C4-2B (cell line): ENCODE measurements at regions not wholly inside any gene's neighbourhood (a gene's known extent, or its start where the extent isn't known, plus 50 kb on each side); places are given as distances from the start of the nearest gene placed in this dataset.

Source experiments
- H3K27ac ChIP-seq: fragments of 450-650 bp; 2 replicates; pipeline ENCODE4 v1.5.1; 2017
- ZFX ChIP-seq: fragments of 450-650 bp; IDR thresholded peaks from 2 replicates; pipeline ENCODE4 v1.6.1; 2017
- TF ChIP-seq, protein P1 (sequence below): fragments of 450-650 bp; conservative IDR thresholded peaks from 2 replicates; pipeline ENCODE4 v1.5.1; 2017; ENCODE audit warnings: mild to moderate bottlenecking

DNA sequence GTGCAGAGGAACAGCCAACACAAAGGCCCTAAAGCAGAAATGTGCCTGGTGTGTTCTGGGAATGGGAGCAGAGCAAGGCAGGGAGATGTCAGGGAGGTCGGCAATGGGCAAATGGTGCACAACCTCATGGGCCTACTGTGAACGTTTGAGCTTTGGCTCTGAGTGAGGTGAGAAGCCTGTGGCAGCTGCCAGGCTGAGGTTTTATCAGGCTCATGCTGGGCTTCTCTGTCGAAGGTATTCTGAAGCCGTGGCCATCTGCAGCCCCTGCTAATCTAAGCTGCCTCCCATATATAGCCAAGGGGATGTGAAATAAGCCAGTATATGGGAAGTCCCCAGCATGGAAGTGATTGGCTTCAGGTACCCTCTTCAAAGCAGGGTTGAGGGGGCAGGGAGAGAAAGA is 193.3 kb downstream of the SLC4A3 start:
- H3K27ac ChIP-seq = no peak overlapping the region
- TF ChIP-seq, protein P1, sequence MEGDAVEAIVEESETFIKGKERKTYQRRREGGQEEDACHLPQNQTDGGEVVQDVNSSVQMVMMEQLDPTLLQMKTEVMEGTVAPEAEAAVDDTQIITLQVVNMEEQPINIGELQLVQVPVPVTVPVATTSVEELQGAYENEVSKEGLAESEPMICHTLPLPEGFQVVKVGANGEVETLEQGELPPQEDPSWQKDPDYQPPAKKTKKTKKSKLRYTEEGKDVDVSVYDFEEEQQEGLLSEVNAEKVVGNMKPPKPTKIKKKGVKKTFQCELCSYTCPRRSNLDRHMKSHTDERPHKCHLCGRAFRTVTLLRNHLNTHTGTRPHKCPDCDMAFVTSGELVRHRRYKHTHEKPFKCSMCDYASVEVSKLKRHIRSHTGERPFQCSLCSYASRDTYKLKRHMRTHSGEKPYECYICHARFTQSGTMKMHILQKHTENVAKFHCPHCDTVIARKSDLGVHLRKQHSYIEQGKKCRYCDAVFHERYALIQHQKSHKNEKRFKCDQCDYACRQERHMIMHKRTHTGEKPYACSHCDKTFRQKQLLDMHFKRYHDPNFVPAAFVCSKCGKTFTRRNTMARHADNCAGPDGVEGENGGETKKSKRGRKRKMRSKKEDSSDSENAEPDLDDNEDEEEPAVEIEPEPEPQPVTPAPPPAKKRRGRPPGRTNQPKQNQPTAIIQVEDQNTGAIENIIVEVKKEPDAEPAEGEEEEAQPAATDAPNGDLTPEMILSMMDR = no peak
- TF ChIP-seq ZFX = no peak

DNA sequence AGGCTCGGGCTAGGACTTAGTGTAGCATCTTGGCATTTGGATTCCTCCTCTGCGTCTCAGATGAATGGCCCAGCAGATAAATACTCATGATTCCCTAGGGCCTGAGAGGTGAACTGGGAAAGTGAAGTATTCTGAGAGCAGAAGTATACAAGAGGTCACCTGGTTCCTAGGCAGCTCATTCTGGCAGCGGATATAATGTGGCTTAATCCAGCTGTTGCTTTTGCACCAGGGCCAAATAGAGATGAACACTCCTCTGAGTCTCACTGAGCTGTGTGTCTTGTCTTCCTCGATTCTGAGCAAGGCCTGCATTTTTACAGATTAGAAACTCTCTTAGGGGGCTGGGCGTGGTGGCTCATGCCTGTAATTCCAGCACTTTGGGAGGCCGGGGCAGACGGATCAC is 196.1 kb downstream of the SLC4A3 start:
- no peak overlapping the region for H3K27ac ChIP-seq
- TF ChIP-seq, protein P1 = no peak

DNA sequence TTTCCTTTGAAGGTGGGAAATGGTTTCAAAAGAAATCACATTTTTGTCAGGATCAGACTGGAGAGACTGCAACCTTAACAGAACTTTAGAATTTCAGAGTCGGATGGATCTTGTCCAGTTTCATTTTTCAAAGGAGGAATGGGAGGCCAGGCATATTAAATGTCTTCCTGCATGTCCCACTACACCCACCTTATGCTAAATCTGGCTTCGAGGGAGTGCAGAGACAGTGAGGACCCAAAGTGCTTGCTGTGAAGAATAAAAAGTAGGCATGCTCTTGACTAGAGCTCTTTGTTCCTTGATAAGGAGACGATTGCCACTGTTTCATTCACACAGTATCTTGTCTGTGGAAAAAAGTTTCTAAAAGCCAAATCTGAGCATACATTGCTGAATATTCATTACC is 197.6 kb downstream of the SLC4A3 start:
- TF ChIP-seq, protein P1 = no peak
- no peak for TF ChIP-seq ZFX
- H3K27ac ChIP-seq = no peak overlapping the region

DNA sequence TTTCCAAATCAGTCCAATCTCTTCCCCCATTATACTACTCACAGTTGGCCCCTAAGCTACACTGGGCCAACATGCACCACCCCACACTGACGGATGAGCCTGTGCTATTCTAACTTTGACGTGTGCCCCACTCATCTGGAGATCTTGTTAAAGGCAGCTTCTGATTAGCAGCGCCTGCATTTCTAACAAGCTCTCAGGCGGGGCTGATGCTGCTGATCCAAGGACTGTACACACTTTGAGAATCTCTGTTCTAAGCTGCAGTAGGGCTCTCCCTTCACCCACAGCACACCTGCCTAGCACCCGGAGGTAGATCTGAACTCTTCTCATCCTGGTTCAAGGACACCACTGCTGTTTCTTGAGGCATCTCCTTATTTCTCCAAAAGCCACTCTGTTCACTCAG is 200.7 kb downstream of the SLC4A3 start:
- no peak overlapping the region for H3K27ac ChIP-seq
- no peak for TF ChIP-seq ZFX
- TF ChIP-seq, protein P1 = no peak

DNA sequence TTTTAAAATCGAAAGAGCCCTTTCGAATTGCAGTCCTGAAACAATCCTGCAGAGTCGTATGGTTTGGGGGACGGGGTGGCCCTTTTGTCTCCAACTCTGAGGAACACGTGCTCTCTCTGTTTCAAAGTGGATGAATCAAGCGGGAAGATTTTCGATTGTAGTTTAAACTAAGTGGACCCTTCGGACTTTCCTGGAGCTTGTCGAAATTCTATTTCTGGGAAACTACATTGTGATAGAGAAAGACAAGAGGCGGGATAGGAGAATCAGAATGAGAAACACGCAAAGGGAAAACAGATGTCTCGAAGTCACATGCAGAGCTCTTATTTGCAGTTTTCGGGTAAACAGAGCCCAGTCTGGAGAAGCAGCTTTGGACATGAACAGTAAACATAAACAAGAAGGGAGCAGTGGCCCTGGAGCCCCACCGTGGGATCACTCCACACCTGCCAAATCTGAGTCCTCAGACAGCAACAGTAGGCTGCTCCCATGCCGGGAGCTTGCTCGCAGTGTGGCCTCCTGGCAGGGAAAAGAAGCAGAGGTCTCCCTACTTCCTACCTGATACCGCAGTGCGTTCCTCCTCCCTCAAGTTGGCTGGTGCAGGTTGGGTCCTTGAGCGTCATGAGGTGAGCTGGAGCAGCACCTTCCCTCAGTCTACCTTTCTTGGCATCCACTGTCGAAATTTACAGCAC is 202.4 kb downstream of the SLC4A3 start:
- TF ChIP-seq, protein P1 = no peak
- no peak for TF ChIP-seq ZFX

DNA sequence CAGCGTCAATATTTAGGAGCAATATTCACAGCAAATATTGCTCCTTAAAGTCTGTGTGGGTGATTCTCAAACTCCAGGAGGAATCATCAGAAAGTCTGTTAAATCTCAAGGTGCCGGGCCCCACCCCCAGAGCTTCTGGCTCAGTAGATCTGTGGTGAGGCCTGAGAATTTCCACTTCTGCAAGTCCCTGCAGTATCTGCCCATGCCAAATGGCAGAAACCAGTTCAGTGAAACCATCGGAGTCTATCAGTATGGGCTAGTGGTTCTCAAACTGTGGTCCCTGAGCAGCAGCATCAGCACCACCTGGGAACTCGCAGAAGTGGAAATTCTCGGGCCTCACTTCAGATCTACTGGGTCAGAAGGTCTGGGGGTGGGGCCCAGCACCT is 202.9 kb downstream of the SLC4A3 start:
- TF ChIP-seq ZFX = no peak
- no peak overlapping the region for H3K27ac ChIP-seq

More for the DNA sequence above, 202.4 kb downstream of the SLC4A3 start:
- H3K27ac ChIP-seq = no peak overlapping the region

DNA sequence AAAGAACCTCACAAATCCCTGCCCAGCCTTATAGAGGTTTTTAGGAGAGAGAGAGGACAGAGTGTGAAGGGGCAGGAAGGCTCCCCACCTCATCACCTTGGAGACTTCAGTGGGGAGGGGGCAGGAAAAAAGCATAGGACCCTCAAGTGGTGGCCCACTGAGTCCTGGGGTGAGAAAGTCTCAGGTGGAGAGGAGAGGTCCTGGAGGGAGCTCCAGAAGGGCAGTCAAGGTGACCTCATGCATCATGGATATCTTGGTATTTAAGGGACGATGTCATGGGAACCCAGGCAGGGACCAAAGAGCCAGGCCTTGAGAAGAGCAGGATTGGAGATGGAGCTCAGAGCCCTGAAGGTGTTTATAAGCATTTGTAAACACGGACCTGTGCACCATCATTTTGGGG is 204.5 kb downstream of the SLC4A3 start:
- TF ChIP-seq, protein P1 = no peak
- no peak for TF ChIP-seq ZFX
- H3K27ac ChIP-seq = no peak overlapping the region

DNA sequence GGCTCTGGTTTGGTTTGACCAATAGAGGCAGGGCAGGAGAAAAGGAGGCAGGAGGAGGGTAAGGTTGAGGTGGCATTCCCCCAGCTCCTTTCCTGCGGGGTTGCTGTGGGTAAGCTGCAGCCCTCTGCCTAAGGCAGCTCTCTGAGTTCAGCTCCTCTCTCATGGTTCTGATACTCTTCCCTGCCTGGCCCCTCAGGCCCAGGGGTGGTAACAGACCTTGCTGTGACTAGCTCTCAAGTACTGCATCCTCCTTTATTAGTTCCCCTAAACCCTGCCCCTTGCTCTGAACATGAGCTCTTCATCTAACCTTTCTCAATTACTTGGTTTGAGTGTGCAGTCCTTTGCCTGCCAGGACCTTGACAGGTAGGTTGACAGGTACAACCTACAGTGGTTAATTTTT is 205.5 kb downstream of the SLC4A3 start:
- H3K27ac ChIP-seq = no peak overlapping the region
- TF ChIP-seq, protein P1 = no peak
- TF ChIP-seq ZFX = no peak
